Epithelial cell of prostate (primary cell): ENCODE measurements at regions not wholly inside any gene's neighbourhood (a gene's known extent, or its start where the extent isn't known, plus 50 kb on each side); places are given as distances from the start of the nearest gene placed in this dataset.

ENCODE experiments used
- DNase-seq: peaks from one replicate; pipeline ENCODE4 v3.0.0-alpha.2; 2011; ENCODE audit warnings: low read depth, low spot score
- H3K27ac ChIP-seq: fragments of 450-650 bp; 2 replicates; pipeline ENCODE4 v1.5.1; 2017; ENCODE audit warnings: mild to moderate bottlenecking

DNA sequence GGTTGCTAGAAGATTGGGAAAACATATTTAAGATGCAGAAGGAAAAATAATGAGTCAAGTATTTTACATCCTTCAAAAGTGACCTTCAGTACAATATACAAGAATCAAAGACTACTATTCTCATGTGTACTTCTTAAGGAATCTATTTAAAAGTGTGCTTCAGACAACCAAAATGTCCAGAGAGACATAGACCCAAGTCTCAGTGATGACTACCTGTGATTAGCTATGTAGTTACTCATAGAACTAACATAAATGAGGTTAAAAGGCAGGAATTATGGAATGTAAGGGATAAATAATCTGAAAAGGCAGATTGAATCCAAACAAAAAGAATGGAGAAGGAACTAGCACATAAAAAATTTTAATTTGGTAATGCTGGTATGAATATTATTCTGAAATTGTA, 634.7 kb upstream of the FAM241A start:
- H3K27ac ChIP-seq: peak overlapping the region; percentile 24
- no peak for DNase-seq

DNA sequence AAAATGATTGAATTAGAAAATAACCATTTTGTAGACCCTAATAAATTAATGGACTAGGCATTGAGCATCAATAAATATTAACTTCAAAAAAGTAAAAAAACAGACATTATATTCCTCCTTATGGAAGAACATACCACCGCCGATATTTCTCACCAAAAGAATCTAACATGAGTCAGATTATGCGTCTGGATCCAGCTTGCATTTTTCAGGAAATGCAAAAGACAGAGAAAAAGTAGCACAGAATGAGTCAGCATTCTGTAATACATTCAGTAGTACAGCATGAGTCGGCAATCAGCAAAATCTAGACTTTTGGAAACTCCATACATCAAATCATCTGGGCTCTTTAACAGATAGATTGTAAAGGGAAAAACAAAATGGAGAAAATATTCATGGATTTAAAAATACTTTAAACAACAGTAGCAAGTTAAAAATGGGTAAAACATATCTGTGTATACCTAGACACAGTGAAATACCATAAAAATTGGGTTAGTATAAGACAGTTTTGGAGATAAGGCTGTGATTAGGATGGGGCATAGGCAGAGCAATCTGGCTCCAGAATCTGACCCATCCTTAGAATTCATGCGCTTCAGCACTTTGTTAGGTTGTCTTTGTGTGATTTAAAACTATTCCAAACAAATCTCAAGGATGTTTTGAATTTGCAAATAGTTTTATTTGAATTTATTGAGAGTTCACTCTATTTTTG, 633.0 kb upstream of the FAM241A start:
- DNase-seq: peak; percentile 18
- H3K27ac ChIP-seq: peak overlapping the region; percentile 24

DNA sequence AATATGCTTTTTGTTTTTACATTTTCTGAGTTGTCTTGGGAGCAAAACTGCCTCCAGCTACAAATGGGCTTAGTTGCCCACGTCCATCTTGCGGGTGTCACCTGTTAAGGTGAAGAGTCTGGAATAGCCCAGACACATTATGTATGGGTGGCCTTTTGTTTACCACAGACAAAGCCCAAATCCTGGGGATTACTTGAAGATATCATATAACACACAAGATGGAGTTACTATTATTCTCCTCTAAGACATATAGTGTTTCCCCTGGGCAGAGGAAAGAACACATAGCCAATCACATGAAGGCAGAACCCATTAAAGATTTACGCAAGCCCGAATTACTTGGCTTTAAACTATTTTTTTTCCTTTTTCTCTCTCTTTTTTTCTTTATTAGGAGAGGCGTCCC, 625.6 kb upstream of the FAM241A start:
- no peak for DNase-seq
- no peak overlapping the region for H3K27ac ChIP-seq

DNA sequence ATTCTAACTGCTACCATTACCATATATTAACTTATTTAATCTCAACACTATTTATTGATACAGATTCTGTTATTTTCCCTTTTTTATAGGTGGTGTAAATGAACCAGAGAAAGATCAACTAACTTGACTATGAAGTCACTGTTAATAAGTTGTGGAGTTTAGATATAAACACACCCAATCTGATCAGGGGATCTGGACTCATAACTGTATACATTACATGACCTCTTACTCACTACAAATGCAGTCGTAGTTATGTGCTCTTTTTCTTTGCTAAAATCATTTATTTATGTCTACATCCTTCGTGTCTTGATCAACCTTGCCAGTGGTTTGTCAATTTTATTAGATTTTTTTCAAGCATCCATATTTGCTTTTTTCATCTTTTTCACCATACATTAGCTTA, 614.8 kb upstream of the FAM241A start:
- DNase-seq: no peak
- no peak overlapping the region for H3K27ac ChIP-seq

DNA sequence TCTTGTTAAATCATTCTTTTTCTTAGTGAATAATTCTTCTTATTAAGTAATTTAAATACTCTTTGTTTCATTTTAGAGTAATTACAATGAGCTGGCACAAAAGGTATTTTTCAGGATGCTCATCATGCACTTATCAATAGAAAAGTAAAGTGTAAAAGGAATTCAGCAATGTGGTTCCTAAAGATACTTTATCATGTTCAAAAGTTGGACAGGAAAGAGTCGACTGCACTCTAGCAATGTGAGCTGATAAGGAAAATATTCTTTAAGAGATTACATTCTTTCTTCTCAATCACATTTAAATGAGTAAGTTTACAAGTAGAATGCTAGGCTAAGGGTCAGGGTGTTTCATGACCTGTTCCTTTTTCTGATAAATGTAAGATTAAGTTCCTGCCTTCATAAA, 609.5 kb upstream of the FAM241A start:
- no peak overlapping the region for H3K27ac ChIP-seq
- DNase-seq: no peak

DNA sequence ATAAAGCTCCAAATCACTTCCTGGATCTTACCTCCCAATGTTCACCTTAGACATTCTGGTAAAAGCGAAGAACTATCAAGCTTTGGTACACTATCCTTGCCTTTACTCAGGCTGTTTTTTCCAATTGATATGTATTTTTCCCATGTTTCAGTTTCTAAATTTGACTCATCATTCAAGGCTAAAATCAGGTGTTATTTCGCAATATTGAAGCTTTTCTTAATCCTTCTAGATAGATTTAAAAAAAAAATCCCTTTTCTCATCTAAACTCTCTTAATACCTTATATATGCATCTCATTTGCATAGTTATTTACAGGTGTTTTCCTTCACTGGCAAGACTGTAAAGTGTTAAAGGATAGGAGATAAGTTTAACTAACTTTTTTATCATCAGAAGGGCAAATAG, 608.1 kb upstream of the FAM241A start:
- no peak overlapping the region for H3K27ac ChIP-seq
- DNase-seq: no peak

DNA sequence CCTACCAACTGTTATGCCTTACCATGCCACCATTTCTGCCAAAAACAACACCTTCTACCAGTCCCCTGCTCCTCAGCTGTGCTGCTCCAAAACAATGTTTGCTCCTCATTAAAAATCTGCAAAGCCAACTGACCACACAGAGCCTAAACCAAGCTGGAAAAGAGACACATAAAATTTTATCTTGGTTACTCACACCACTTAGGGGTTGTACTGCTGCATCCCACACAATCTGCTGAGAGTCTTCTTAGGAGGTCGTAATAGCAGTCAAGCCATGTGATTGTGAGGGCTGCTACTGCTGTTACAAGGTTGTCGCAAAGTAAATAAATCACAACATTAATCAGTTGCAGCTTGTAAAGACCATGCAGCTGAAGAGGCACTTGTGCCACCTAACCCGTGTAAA, 607.4 kb upstream of the FAM241A start:
- H3K27ac ChIP-seq: no peak overlapping the region
- DNase-seq: no peak

DNA sequence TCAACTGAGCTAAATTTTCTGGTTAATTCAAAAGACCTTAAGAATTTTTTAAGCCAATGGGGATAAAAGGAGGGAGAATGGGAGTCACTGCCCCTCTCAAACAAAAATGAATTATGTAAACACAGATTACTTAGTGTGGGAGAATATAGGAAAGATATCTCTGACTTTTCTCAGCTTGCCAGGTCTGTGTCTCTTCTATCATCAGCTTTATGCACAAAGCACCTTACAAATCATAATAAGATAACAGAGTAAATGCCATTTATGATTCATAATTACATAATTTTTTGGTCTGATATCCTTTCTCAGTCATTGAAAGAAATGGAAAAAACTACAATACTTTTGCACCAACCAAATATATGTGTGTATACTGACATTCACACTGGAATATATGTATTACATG, 604.6 kb upstream of the FAM241A start:
- no peak overlapping the region for H3K27ac ChIP-seq
- no peak for DNase-seq

DNA sequence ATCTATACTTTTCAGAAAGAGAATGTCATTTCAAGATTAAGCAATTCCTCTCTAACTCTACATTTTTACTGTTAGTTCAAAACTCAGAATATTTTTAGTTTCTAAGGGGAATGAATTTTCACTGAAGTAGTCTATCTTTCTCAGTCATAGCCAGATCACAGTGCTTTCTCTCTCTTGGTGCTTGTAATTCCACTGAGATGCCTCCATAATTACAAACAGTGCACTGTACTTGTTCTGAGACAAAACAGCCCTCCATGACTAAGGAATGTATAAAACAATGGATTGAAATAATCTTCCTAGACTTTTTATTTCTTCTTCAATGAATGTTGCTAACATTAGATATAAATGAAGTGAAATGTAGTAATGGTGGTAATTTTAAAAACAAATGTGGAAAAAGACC, 603.2 kb upstream of the FAM241A start:
- H3K27ac ChIP-seq: no peak overlapping the region
- no peak for DNase-seq

DNA sequence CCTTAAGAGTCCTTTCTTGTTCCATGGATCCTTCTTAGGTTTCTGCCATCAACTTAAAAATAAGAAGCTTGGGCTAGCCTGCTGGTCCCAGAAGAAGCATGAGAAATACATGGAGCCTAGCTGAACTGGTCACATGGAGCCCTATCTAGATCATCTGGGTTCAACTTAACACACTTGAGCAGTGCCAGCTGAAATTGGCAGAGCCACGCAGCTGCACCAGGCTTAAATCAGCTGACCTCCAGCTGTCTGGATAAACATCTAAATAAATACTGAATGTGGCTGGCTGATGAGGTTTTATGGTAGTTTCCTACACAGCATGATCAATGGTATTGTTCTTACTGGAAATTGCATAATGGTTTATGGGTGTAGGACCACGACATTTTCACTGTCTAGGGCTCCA, 598.4 kb upstream of the FAM241A start:
- no peak for DNase-seq
- no peak overlapping the region for H3K27ac ChIP-seq

DNA sequence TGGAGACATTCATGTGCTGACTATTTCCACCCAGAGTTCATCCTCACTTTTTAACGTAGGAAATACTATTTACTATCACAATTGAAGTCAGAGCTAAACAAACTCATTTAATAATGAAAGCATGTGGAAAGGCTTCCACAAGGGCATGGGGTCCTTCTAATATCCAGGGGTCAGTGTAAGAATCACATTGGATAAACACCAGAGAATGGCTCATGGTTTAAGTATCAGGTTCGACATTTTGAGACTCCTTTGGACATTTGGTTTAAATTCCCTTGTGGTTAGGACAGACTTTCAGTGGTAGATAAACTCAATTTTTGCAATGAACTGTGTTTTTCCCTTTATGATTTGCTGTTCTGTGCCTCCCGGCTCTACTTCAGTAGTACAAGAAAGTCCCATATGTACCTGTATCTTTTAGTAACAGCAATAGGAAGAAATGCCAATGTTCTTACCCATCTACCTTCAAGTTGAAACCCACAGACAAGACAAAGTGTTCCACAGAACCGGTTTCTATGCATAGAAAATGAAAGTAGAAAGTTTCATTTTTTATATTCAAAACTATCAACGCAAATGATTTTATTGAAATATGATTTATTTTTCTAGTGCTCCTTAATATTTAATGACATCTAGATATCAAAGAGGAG, 589.0 kb upstream of the FAM241A start:
- no peak for DNase-seq
- H3K27ac ChIP-seq: no peak overlapping the region

DNA sequence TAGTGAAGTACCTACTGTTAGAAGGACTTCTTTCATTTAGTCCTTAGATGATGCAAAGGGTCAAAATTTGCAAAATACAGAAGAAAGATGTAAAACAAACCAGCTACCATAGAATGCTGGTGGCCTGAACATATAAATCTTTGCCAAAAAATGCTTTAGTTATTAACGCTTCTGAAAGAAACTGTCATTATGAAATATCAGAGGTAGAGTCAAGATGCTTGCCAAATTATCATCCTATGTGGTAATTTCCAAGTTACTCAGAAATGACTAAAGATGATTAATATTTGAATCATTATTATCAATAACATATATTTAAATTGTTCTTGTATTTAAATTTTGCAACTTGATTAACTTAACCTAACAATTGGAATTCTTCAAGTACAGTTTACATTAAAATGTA, 588.4 kb upstream of the FAM241A start:
- no peak for DNase-seq
- H3K27ac ChIP-seq: no peak overlapping the region

DNA sequence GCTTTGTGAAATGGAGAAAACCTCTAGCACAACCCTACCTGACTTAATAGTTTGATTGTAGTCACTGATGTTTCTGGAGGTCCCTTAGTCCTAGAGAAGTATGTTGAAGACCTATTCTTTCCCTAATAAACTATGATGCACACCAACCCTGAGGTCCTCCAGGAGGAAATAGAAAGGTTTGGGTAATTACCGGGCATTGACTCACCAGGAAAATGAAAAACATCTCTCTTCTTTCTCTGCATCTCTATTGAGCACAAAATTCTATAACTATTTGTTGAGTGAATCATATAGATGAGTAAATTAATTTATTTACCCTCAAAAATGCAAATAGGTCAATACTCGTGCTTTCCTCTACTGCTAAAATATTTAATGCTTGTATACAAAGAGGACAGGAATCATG, 582.4 kb upstream of the FAM241A start:
- no peak for DNase-seq
- H3K27ac ChIP-seq: peak overlapping the region; percentile 48

DNA sequence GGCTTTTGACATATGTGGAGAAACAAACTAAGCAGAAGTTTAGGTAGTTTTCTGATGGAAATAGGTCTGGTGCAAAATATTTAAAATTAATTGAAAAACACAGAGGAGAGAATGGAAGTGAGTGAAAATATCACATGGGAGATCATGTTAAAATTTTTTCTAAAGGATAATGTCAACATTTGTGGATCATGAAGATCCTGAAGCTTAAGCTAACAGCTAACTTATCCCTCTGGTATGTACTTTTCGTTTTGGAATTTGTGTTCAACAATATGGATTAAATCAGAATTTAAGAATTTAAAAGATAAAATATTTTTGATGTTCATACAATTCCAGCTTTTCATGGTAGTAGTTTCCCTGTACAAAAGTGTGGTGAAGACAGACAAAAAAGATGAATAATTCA, 572.8 kb upstream of the FAM241A start:
- no peak for DNase-seq
- no peak overlapping the region for H3K27ac ChIP-seq

DNA sequence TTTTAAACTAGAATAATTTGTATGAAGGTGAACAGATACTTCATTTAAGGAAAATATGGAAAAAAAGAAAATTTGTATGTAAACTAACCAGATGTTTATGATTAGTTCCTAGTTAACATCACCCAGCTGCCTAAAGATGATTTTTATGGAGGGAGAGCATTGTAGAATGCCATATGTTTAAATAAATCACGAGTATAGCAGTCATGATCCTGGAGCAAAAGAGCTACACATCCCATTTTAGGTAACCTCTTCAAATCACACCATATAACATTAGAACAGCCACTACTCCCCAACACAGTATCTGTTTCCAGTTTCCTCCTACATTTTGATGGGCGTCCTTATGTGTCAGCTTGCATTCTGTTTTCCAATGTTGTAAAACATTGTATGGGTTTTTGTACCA, 571.9 kb upstream of the FAM241A start:
- no peak for DNase-seq
- no peak overlapping the region for H3K27ac ChIP-seq

DNA sequence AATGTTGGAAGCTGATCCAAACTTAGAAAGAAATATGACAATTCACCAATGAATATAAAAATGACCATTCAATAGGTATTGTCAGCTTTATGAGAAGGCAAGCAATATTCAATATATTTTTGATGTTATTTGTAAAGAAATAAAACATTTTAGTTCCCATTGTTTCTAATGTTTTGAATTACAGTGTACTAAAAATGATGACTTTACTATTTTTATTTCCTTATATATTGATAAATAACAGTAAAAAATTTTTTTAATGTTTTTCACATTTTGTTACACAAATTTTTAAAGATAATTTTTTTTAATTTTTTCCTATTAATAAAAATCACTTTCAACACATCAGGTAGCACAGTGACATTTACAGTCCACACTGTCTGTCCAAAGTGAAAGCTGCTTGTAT, 565.5 kb upstream of the FAM241A start:
- DNase-seq: no peak
- H3K27ac ChIP-seq: no peak overlapping the region

DNA sequence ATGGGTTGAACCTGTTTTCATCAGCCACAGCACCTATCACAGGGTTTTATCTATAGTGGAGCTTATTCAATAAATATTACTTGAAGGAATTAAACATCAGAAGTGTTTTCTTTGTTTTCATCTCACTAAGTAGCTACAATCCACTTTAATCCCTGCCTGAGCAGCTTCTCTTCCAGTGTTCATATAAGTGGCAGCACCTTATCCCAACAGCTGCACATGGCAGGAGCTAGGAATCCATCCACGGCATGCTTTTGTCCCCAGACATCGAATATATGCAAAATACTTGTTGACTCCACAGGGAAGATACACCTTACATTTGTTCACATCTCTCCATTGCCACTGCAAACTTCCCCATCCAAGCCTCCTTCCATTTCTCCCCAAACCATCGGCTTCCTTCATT, 549.8 kb upstream of the FAM241A start:
- DNase-seq: no peak
- H3K27ac ChIP-seq: no peak overlapping the region

DNA sequence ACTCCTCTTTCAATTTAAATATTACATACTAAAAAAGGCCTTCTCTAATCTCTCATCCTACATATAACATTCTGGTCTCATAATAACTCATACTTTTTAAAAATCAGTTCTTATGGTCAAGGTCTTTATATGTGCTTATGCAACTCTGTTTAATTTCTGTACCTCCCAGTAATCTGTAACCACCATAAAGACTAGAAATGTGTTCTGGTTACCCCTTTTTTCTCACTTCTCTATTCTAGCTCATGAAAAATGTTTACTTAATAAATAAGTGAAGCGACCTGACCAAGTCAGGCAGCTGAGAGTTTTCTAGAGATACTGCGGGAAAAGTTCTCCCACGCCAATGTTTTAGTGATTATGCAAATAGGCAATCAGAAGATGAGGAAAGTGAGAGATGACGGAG, 548.8 kb upstream of the FAM241A start:
- DNase-seq: no peak
- no peak overlapping the region for H3K27ac ChIP-seq

DNA sequence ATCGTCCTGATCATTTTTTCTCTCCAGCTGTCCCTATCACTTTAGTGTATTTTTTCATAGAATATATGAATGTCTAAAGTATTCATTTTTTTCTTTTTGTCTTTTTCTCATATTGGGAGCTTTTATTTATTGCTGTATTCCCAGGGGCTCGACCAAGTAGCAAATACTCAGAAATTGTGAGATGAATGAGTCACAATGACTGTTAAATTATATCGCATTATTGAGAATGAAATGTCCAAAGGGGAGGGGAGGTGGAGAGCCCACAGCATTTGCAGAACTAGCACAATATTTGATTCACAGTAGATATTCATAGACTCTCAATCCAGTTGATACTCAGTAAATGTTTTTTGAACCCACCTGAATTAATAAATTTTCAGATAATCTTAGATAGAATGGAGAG, 543.6 kb upstream of the FAM241A start:
- no peak overlapping the region for H3K27ac ChIP-seq
- DNase-seq: no peak

DNA sequence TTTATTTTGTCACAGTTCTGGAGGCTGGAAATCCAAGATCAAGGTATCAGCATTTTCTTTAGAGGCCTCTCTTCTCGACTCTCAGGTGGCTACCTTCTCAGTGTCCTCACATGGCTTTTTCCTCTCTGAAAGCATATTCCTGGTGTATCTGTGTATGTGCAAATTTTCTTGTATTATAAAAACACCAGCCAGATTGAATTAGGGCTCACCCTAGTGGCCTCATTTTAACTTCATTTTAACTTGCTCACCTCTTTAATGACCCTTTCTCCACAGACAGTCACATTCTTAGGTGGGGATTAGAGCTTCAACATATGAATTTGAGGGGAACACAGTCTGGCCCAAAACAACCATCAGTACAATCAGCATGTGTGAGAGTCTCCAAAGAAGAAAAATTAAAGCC, 542.4 kb upstream of the FAM241A start:
- no peak overlapping the region for H3K27ac ChIP-seq
- DNase-seq: no peak

DNA sequence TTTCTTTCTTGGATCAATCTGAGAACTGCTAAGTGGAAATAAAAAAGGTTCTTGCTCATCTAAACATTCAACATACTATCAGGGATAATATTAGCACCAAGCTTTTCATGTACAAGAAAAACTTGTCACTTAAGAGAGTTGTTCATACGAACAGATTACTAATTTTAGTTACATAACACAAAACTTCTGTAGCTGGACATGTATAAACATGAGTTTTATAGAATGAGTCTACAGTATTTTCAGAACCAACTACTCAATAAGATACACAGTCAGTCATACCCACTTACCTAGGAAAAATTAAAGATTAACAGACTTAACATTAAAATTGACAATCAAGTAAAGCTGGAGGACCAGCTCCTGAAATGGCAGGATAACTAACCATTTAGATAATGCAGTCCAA, 540.1 kb upstream of the FAM241A start:
- peak; percentile 14 for DNase-seq

DNA sequence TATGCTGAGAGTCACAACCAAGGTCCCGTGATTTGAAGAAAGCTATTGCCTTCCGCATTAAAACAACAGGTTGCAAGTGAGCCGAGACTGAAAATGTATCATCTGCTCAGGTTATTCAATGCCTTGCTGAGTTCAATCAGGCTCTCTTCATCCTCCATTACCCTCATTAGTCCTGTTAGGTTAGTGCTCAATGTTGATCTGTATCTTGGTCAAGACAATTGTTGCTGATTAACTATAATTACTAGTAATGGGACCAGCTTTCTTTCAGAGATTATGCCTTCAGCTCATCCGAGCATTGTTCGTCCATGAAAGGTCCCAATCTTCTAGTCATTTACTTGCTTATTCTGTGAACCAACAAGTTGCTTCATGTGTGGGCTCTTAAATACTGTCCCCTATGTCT, 534.6 kb upstream of the FAM241A start:
- no peak overlapping the region for H3K27ac ChIP-seq
- no peak for DNase-seq

More for the DNA sequence above, 540.1 kb upstream of the FAM241A start:
- H3K27ac ChIP-seq: no peak overlapping the region
